Neural progenitor cell (in vitro differentiated cells): ENCODE measurements at regions not wholly inside any gene's neighbourhood (a gene's known extent, or its start where the extent isn't known, plus 50 kb on each side); places are given as distances from the start of the nearest gene placed in this dataset.

Source experiments
- CTCF ChIP-seq: fragments of 200-600 bp; sonication (generic); IDR thresholded peaks from 2 replicates; pipeline ENCODE4 v1.5.1; 2017; ENCODE audit warnings: antibody characterized with exemption, mild to moderate bottlenecking
- EZH2 ChIP-seq: fragments of 200-600 bp; sonication (generic); IDR thresholded peaks from 2 replicates; pipeline ENCODE4 v1.6.1; 2017; ENCODE audit warnings: antibody characterized with exemption, mild to moderate bottlenecking, moderate library complexity
- EZH2phosphoT487 ChIP-seq: fragments of 200-600 bp; sonication (generic); IDR thresholded peaks from 2 replicates; pipeline ENCODE4 v1.6.1; 2017; ENCODE audit warnings: antibody characterized with exemption

GRCh38 chr2:77604953-77605929 lies 83.1 kb upstream of the LRRTM4 start:
- TF ChIP-seq EZH2 (no peak), CTCF (no peak), EZH2phosphoT487 (no peak)
